Neuronal stem cell (in vitro differentiated cells): ENCODE measurements at regions not wholly inside any gene's neighbourhood (a gene's known extent, or its start where the extent isn't known, plus 50 kb on each side); places are given as distances from the start of the nearest gene placed in this dataset.
A peak's percentile ranks its signal among the peaks of the same experiment; 100 is the strongest.

Experiments
- DNase-seq: peaks from one replicate; pipeline ENCODE4 v3.0.0-alpha.2; 2013; ENCODE audit warnings: low spot score
- H2AFZ ChIP-seq: one replicate; pipeline ENCODE4 v1.6.1; 2013; ENCODE audit warnings: mild to moderate bottlenecking, low read length, inconsistent platforms
- H2AK5ac ChIP-seq: 2 replicates; pipeline ENCODE4 v1.6.1; 2013; ENCODE audit warnings: low read depth, mild to moderate bottlenecking, inconsistent platforms, low read length, moderate library complexity, mixed read lengths
- H2BK120ac ChIP-seq: 2 replicates; pipeline ENCODE4 v1.6.1; 2013; ENCODE audit warnings: low read depth, mild to moderate bottlenecking, inconsistent platforms, low read length, moderate library complexity, mixed read lengths
- H2BK12ac ChIP-seq: one replicate; pipeline ENCODE4 v1.6.1; 2013; ENCODE audit warnings: low read length, inconsistent platforms
- H2BK15ac ChIP-seq: 2 replicates; pipeline ENCODE4 v1.6.1; 2013; ENCODE audit warnings: mild to moderate bottlenecking, low read length, inconsistent platforms, mixed read lengths
- H2BK5ac ChIP-seq: one replicate; pipeline ENCODE4 v1.6.1; 2013; ENCODE audit warnings: inconsistent platforms, mild to moderate bottlenecking, low read length, moderate library complexity
- H3K14ac ChIP-seq: one replicate; pipeline ENCODE4 v1.6.1; 2013; ENCODE audit warnings: low read length, inconsistent platforms
- H3K18ac ChIP-seq: 2 replicates; pipeline ENCODE4 v1.6.1; 2013; ENCODE audit warnings: low read length, inconsistent platforms
- H3K23ac ChIP-seq: 2 replicates; pipeline ENCODE4 v1.6.1; 2013; ENCODE audit warnings: low read depth, mild to moderate bottlenecking, mixed read lengths, low read length, inconsistent platforms; ENCODE audit not compliant: poor library complexity
- H3K27ac ChIP-seq: replicated peaks from 3 replicates; pipeline ENCODE4 v1.5.1; 2013; ENCODE audit warnings: low read length, inconsistent platforms
- H3K27me3 ChIP-seq, 3 experiments: 2 replicates each; pipeline ENCODE4 v1.6.1; 2013; ENCODE audit warnings: low read length in 3 of 3, mild to moderate bottlenecking in 2 of 3, inconsistent platforms in 1 of 3, low read depth in 1 of 3, mixed read lengths in 1 of 3, moderate library complexity in 1 of 3; ENCODE audit not compliant: control insufficient read depth in 3 of 3, insufficient read depth in 3 of 3
- H3K36me3 ChIP-seq, 2 donors: replicated peaks in 1 of 2; 2 replicates each; pipeline ENCODE4 v1.6.1; 2013; ENCODE audit warnings: low read length in 2 of 2; ENCODE audit not compliant: control insufficient read depth in 2 of 2, insufficient read depth in 2 of 2
- H3K4ac ChIP-seq: 2 replicates; pipeline ENCODE4 v1.6.1; 2013; ENCODE audit warnings: inconsistent platforms, mild to moderate bottlenecking, low read length, moderate library complexity
- H3K4me1 ChIP-seq, 2 donors: 1 replicate in 1 of 2; 2 replicates in 1 of 2; pipeline ENCODE4 v1.6.1; 2013; ENCODE audit warnings: low read length in 2 of 2, low read depth in 1 of 2; ENCODE audit not compliant: control insufficient read depth in 2 of 2, insufficient read depth in 1 of 2
- H3K4me2 ChIP-seq: one replicate; pipeline ENCODE4 v1.6.1; 2013; ENCODE audit warnings: mild to moderate bottlenecking, low read length, inconsistent platforms; ENCODE audit not compliant: insufficient read depth, poor library complexity, severe bottlenecking
- H3K4me3 ChIP-seq, 2 donors: 2 replicates each; pipeline ENCODE4 v1.5.1; 2013; ENCODE audit warnings: low read length in 2 of 2, mild to moderate bottlenecking in 2 of 2, inconsistent platforms in 1 of 2, moderate library complexity in 1 of 2
- H3K79me1 ChIP-seq: one replicate; pipeline ENCODE4 v1.6.1; 2013; ENCODE audit warnings: low read depth, mild to moderate bottlenecking, inconsistent platforms, low read length, moderate library complexity
- H3K9ac ChIP-seq: one replicate; pipeline ENCODE4 v1.6.1; 2013; ENCODE audit warnings: mild to moderate bottlenecking, low read depth, low read length, inconsistent platforms; ENCODE audit not compliant: poor library complexity
- H3K9me3 ChIP-seq, 2 donors: replicated peaks in 1 of 2; 2 replicates each; pipeline versions ENCODE3 to v1.6.1; 2013; ENCODE audit warnings: low read length in 2 of 2, mild to moderate bottlenecking in 2 of 2, inconsistent platforms in 1 of 2, low read depth in 1 of 2, mixed read lengths in 1 of 2, moderate library complexity in 1 of 2; ENCODE audit not compliant: control insufficient read depth in 2 of 2, insufficient read depth in 1 of 2
- H4K8ac ChIP-seq: one replicate; pipeline ENCODE4 v1.6.1; 2013; ENCODE audit warnings: low read depth, mild to moderate bottlenecking, inconsistent platforms, low read length, moderate library complexity
- H4K91ac ChIP-seq: one replicate; pipeline ENCODE4 v1.6.1; 2013; ENCODE audit warnings: low read length, low read depth, mild to moderate bottlenecking, inconsistent platforms; ENCODE audit not compliant: poor library complexity
- WGBS, 2 donors: extraction: QIAGEN DNeasy Blood & Tissue Kit; methylation state at CpG; one replicate each; pipeline ENCODE4 v1.1.7; 2013; ENCODE audit warnings: missing lambda C conversion rate in 2 of 2, mixed read lengths in 1 of 2; ENCODE audit not compliant: insufficient read length in 2 of 2, insufficient replicate concordance in 1 of 2; ENCODE audit errors: extremely low coverage in 2 of 2; 5-methylcytosine and 5-hydroxymethylcytosine counted together

DNA sequence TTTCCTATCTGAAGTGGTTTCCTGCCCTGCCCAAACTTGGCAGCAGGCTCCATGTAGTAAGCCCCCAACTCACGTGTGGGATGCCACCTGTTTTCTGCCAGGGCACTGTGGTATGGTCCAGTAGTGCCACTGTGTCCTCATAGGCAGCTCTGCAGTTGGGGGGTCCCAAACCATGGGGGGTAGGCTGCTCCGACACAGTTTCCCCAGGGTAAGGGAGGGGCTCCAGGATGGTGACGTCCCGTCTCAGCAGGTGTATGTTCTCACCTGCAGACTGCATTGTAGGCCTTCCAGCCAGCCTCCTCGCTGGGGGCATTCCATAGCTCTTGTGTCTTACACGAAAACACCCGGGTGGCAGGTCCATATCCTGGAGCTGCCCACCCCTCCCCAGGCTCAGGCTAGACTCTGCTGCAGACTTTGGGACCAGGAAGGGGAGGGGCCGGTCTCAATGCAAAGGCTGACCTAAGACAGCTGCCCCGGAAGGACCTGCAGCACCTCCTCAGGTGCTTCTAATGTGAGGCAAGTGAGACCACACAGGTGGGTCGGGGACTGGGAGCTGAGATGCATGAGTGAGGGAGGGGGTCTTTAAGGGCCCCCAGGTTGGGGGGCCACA lies 330.5 kb upstream of the IRX4 start:
- Histone ChIP-seq H3K23ac (peak overlapping the region; percentile 23), H2BK12ac (peak overlapping the region; percentile 26), H3K4me1 (peaks cover 4 to 7% of the 10 kb centered on the region in 2 donors), H3K4me3 (no peak overlapping the region), H3K79me1 (no peaks in the 10 kb centered on the region), H3K9ac (no peak overlapping the region), H3K36me3 (no peaks in the 10 kb centered on the region), H2AFZ (no peak overlapping the region), H3K27ac (no peak overlapping the region), H3K27me3 (peaks cover 0 to 15% (median 0%) of the 10 kb centered on the region in 3 experiments), H3K18ac (peak overlapping the region; percentile 45), H2BK5ac (no peak overlapping the region), H3K9me3 (peaks cover 0 to 7% of the 10 kb centered on the region in 2 donors), H3K14ac (no peak overlapping the region), H2AK5ac (no peak overlapping the region), H2BK120ac (no peak overlapping the region), H3K4ac (no peak overlapping the region), H4K8ac (no peak overlapping the region), H2BK15ac (no peak overlapping the region), H3K4me2 (no peak overlapping the region), H4K91ac (no peak overlapping the region)
- WGBS, 2 donors: no CpG with 5 or more reads among the region's 10 CpGs
- DNase-seq: no peak

- peaks cover 0 to 22% (median 0%) of the 10 kb centered on the region in 3 experiments for H3K27me3 ChIP-seq
- no peak for DNase-seq
These were observed 329.8 kb upstream of the IRX4 start for GRCh38 chr5:2212481-2212880.

GRCh38 chr5:2208239-2208544 lies 325.5 kb upstream of the IRX4 start:
- WGBS, 2 donors: no CpG with 5 or more reads among the region's 5 CpGs
- Histone ChIP-seq H2BK5ac (no peak overlapping the region), H2BK15ac (no peak overlapping the region), H3K27ac (no peak overlapping the region), H3K18ac (no peak overlapping the region), H3K9me3 (no peaks in the 10 kb centered on the region), H3K14ac (no peak overlapping the region), H4K8ac (no peak overlapping the region), H2AK5ac (no peak overlapping the region), H3K4ac (no peak overlapping the region), H2AFZ (no peak overlapping the region), H2BK120ac (no peak overlapping the region), H3K4me1 (peaks cover 0 to 40% of the 10 kb centered on the region in 2 donors), H3K4me3 (no peak overlapping the region), H3K9ac (no peak overlapping the region), H3K27me3 (peaks cover 0 to 50% (median 8%) of the 10 kb centered on the region in 3 experiments), H3K23ac (no peak overlapping the region), H3K4me2 (no peak overlapping the region), H4K91ac (no peak overlapping the region), H3K79me1 (no peaks in the 10 kb centered on the region), H3K36me3 (no peaks in the 10 kb centered on the region), H2BK12ac (no peak overlapping the region)
- no peak for DNase-seq

More at GRCh38 chr5:2212481-2212880, 329.8 kb upstream of the IRX4 start:
- WGBS, 2 donors: no CpG with 5 or more reads among the region's 3 CpGs
- Histone ChIP-seq H3K4ac (no peak overlapping the region), H2AK5ac (peak overlapping the region; percentile 19), H2BK12ac (no peak overlapping the region), H4K8ac (no peak overlapping the region), H3K4me1 (peaks cover 4 to 14% of the 10 kb centered on the region in 2 donors), H3K9me3 (peaks cover 0 to 7% of the 10 kb centered on the region in 2 donors), H2BK120ac (peak overlapping the region; percentile 78), H3K18ac (no peak overlapping the region), H3K79me1 (no peaks in the 10 kb centered on the region), H3K36me3 (no peaks in the 10 kb centered on the region), H3K14ac (no peak overlapping the region), H2BK5ac (no peak overlapping the region), H3K27ac (no peak overlapping the region), H2BK15ac (no peak overlapping the region), H2AFZ (no peak overlapping the region), H3K23ac (peak overlapping the region; percentile 13), H3K4me3 (no peak overlapping the region), H3K4me2 (no peak overlapping the region), H3K9ac (no peak overlapping the region), H4K91ac (no peak overlapping the region)

DNA sequence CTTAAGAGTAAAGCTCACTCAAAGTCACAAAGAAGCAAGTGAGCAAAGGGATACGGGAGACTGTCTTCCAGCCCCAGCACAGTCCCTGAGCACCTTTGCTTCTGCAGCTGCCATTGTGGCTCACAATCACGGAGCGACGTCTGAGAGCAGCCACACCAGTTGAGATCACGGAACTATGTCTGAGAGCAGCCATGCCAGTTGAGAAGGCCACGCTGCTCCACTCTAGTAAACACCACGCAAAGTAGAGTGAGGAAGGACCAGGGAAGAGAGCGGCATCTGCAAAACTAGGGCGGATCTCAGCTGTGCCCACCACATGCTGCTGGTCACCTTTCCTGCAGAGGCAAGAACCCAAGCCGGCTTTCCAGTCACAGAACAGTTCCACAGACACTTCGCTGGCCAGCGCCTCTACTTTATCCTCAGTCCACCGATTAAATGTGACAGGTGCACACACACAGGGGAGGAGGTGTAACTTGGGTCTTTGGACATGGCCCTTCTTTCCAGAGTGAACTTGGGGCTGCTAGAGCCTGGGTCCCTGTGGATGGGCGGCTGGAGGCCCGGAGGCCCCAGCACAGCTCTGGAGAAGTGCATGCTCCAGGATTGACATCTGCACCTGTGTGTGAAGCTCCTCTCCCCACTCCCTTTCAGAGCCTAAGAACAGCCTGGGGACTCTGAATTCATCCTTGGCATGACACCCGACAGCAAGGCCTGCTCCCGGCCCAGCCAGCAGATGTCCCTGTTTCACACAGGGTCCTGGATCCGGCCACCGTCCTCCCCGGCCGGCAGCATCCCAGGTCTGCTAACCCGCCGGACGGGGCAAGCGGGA lies 324.9 kb upstream of the IRX4 start:
- Histone ChIP-seq H2AFZ (no peak overlapping the region), H3K4me2 (no peak overlapping the region), H2BK12ac (no peak overlapping the region), H4K8ac (no peak overlapping the region), H2BK120ac (no peak overlapping the region), H3K9ac (no peak overlapping the region), H3K4ac (no peak overlapping the region), H3K27me3 (peaks cover 0 to 47% (median 8%) of the 10 kb centered on the region in 3 experiments), H3K14ac (no peak overlapping the region), H3K27ac (no peak overlapping the region), H3K18ac (no peak overlapping the region), H3K4me3 (no peak overlapping the region), H3K79me1 (no peaks in the 10 kb centered on the region), H2BK5ac (no peak overlapping the region), H4K91ac (no peak overlapping the region), H3K9me3 (no peaks in the 10 kb centered on the region), H3K36me3 (no peaks in the 10 kb centered on the region), H3K4me1 (peaks cover 0 to 40% of the 10 kb centered on the region in 2 donors), H3K23ac (no peak overlapping the region), H2AK5ac (no peak overlapping the region), H2BK15ac (no peak overlapping the region)
- no CpG with 5 or more reads among the region's 25 CpGs for WGBS, 2 donors
- no peak for DNase-seq
